ENCODE measurements at regions not wholly inside any gene's neighbourhood (a gene's known extent, or its start where the extent isn't known, plus 50 kb on each side); places are given as distances from the start of the nearest gene placed in this dataset.
"Not testable (repeated sequence)": the region's sequence is repeated elsewhere in the genome, so short reads cannot be mapped to it uniquely, and the experiment has no call there.

GRCh38 chr2:111569356-111570199 is 314.4 kb downstream of the ANAPC1 start:
- DNase-seq (ENCODE audit: low read depth); H3K4me3 ChIP-seq (ENCODE audit: low read depth, low read length): not testable (repeated sequence)

DNA sequence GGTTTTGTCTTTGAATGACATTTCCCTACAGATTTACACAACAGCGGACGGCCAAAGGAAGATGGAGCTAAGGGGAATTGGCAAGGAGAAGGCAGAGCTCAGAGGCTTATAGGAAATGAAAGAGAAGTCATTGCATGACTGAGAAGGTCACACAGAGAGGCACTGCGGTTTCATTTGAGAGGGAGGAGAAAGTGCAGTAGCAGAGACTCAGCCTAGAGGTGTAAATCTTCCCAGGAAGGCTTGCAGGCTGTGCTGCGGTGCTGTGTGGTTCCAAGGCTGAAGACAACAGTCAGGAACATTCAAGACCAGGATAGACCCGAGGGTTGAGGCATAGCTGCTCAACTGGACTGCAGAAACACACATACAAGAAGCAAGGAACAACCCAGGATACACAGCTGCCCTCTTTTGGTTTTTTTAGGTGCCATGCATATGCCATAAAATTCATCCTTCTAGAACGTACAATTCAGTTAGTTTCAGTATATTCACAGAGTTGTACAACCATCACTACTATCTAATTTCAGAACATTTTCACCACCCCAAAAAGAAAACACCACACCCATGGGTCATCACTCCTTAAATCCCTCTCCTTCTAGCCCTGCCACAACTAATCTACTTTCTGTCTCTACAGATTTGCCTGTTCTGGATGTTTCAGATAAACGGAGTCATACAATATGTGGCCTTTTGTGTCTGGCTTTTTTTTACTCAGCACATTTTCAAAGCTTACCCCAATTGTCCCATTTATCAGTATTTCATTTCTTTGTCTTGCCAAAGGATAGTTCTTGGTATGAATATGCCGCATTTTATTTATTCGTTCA is 313.5 kb downstream of the ANAPC1 start:
- DNase-seq (ENCODE audit: low read depth); H3K4me3 ChIP-seq (ENCODE audit: low read depth, low read length): not testable (repeated sequence)

- H3K4me3 ChIP-seq (ENCODE audit: low read depth, low read length); DNase-seq (ENCODE audit: low read depth): not testable (repeated sequence)
Observed at GRCh38 chr2:111574803-111575202, 309.2 kb downstream of the ANAPC1 start.

- H3K4me3 ChIP-seq (ENCODE audit: low read depth, low read length); DNase-seq (ENCODE audit: low read depth): not testable (repeated sequence)
Observed at GRCh38 chr2:111577154-111577885, 306.7 kb downstream of the ANAPC1 start.

DNA sequence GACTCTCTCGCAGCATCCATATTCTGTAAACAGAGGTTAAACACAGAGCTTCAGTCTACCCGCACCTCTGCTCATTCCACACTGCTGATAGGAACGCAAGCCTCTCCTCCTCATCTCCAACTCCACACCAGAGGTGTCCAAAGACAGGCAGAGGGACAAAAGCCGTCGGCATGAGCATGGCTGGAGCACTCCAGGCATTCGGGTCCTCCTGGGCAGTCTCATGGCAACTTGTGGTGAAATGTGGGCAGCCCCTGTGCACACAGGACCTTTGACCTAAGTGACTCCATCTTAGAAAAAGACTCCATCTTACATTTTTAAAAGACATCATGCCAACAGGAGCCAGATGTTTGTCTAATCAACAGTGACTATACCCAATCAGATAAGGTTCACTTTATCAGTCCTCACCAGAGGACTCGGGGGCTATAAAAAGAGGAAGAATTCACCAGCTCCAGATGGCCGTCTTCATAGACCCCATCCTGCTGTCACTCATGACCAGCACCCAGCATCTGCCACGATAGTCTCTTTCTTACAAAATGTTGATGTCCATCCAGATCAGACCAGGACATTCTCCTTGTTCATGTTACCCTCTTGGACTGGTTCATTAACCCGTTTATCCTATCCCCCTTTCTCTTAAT is 304.4 kb downstream of the ANAPC1 start:
- DNase-seq (ENCODE audit: low read depth); H3K4me3 ChIP-seq (ENCODE audit: low read depth, low read length): not testable (repeated sequence)

GRCh38 chr2:111580616-111581015 is 303.4 kb downstream of the ANAPC1 start:
- H3K4me3 ChIP-seq (ENCODE audit: low read depth, low read length); DNase-seq (ENCODE audit: low read depth): not testable (repeated sequence)

DNA sequence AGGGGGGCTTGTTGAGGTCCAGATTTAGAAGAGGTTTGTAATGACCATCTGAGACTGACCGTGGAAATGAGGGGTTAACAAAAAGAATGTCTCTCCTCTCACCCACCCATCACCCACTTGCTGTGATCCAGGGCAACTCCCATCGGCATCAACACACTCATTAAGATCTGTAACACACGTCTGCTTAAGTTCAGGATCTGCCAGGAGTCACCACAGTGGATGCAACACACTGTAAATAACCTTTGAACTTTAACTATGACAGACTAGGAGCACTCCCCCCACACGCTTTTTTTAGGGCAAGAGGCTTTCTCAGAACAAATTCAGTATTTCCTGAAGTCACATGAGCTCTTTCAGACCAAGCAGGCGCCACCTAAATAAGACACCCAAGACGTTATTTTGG is 301.9 kb downstream of the ANAPC1 start:
- not testable (repeated sequence) for H3K4me3 ChIP-seq (ENCODE audit: low read depth, low read length); DNase-seq (ENCODE audit: low read depth)

GRCh38 chr2:111583480-111583879 is 300.5 kb downstream of the ANAPC1 start:
- DNase-seq (ENCODE audit: low read depth); H3K4me3 ChIP-seq (ENCODE audit: low read depth, low read length): not testable (repeated sequence)

- H3K4me3 ChIP-seq (ENCODE audit: low read depth, low read length); DNase-seq (ENCODE audit: low read depth): not testable (repeated sequence)
Observed at GRCh38 chr2:111584540-111584939, 299.5 kb downstream of the ANAPC1 start.

- not testable (repeated sequence) for DNase-seq (ENCODE audit: low read depth); H3K4me3 ChIP-seq (ENCODE audit: low read depth, low read length)
Observed at GRCh38 chr2:111584950-111585349, 299.0 kb downstream of the ANAPC1 start.

DNA sequence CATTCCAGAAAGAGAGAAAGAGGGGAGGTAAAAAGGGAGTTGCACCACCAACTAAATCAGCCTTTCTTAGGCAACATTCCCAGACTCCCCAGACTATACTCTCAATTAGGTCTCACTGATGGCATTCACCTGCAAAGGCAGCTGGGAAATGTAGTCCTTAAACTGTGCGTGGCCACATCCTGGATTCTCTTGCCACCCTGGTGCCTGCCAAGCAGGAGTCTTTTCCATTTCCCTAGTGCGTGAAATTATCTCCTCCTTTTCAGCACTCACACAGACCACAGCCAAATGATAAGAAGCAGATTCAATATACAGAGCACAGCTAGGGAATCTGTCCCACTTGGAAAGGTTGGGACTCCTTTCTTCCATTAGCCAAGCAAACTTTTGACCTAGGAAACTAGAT is 298.0 kb downstream of the ANAPC1 start:
- not testable (repeated sequence) for DNase-seq (ENCODE audit: low read depth)

GRCh38 chr2:111595072-111595471 is 288.9 kb downstream of the ANAPC1 start:
- DNase-seq (ENCODE audit: low read depth); H3K4me3 ChIP-seq (ENCODE audit: low read depth, low read length): not testable (repeated sequence)

More for the DNA sequence above, 298.0 kb downstream of the ANAPC1 start:
- not testable (repeated sequence) for H3K4me3 ChIP-seq (ENCODE audit: low read depth, low read length)

- DNase-seq (ENCODE audit: low read depth); H3K4me3 ChIP-seq (ENCODE audit: low read depth, low read length): not testable (repeated sequence)
Observed at GRCh38 chr2:111596808-111597705, 286.9 kb downstream of the ANAPC1 start.

GRCh38 chr2:111598944-111599343 is 285.0 kb downstream of the ANAPC1 start:
- DNase-seq (ENCODE audit: low read depth); H3K4me3 ChIP-seq (ENCODE audit: low read depth, low read length): not testable (repeated sequence)

DNA sequence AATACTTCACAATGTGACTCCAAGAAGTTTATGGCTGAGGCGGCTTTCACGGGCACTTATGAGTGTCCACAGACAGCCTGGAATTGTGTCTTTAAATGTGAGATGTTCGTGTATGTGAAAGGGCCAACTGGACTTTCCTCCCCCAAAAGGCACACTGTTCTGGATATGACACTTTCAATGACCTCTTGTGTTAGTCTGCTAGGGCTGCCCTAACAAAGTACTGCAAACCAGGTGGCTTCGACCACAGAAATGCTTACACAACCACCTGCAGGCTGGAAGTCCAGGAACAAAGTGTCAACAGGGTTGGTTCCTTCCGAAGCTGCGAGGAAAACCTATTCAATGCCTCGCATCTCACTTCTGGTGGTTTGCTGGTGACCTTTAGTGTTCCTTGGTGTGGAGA is 281.7 kb downstream of the ANAPC1 start:
- H3K4me3 ChIP-seq (ENCODE audit: low read depth, low read length); DNase-seq (ENCODE audit: low read depth): not testable (repeated sequence)

GRCh38 chr2:111605798-111606197 is 278.2 kb downstream of the ANAPC1 start:
- DNase-seq (ENCODE audit: low read depth): not testable (repeated sequence)

DNA sequence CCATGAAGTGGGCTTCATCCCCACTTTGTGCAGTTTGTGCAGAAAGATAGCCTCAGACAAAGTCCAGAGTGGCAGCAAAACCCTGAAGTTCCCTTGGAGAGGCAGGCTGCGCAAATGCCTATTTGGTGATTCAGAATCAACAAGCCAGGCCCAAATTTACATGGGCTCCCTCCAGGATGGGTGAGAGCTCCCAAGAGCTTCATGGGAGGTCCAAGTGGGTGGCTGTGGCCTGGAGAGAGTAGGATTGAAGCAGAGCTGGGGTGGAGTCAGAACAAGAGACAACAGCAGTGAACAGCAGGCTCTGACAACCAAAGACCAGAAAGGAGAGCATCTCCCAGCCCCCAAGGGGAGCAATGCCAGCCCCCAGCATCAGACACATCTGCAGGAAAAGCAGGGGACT is 277.4 kb downstream of the ANAPC1 start:
- H3K4me3 ChIP-seq (ENCODE audit: low read depth, low read length); DNase-seq (ENCODE audit: low read depth): not testable (repeated sequence)

More at GRCh38 chr2:111605798-111606197, 278.2 kb downstream of the ANAPC1 start:
- H3K4me3 ChIP-seq (ENCODE audit: low read depth, low read length): not testable (repeated sequence)

All from GM12864 (cell line).